ENCODE measurements at regions not wholly inside any gene's neighbourhood (a gene's known extent, or its start where the extent isn't known, plus 50 kb on each side); places are given as distances from the start of the nearest gene placed in this dataset.

- no peak for DNase-seq (ENCODE audit: low read depth, low spot score)
- no peak overlapping the region for H3K9ac ChIP-seq (ENCODE audit: insufficient read length)
- no peaks in the 10 kb centered on the region for H3K9me3 ChIP-seq (ENCODE audit: low read depth, low read length)
- no peak overlapping the region for H3K4me3 ChIP-seq
- H3K27ac ChIP-seq, result peak overlapping the region; percentile 32; the same call in 1 of the 2 replicates
- no peaks in the 10 kb centered on the region for H3K36me3 ChIP-seq (ENCODE audit: insufficient read depth, low read length)
- TF ChIP-seq FOXP2 (optimal IDR thresholded peaks at IDR 0.05; ENCODE audit: control extremely low read depth, extremely low read length, insufficient read depth), result no peak
- no peak for TF ChIP-seq POLR2AphosphoS5 (IDR thresholded peaks at IDR 0.05; ENCODE audit: borderline replicate concordance, low read depth, low read length)
- no peak for TF ChIP-seq EZH2 (IDR thresholded peaks at IDR 0.05)
These were observed 127.0 kb downstream of the CHSY1 start for GRCh38 chr15:101124731-101125451.

- Histone ChIP-seq H3K9ac (ENCODE audit: insufficient read length) (no peak overlapping the region), H3K9me3 (ENCODE audit: low read depth, low read length) (no peaks in the 10 kb centered on the region), H3K27ac (no peak overlapping the region; the same call in 1 of the 2 replicates), H3K4me3 (no peak overlapping the region), H3K36me3 (ENCODE audit: insufficient read depth, low read length) (no peaks in the 10 kb centered on the region)
- no peak for TF ChIP-seq POLR2AphosphoS5 (IDR thresholded peaks at IDR 0.05; ENCODE audit: borderline replicate concordance, low read depth, low read length)
- TF ChIP-seq EZH2 (IDR thresholded peaks at IDR 0.05), result no peak
- no peak for TF ChIP-seq FOXP2 (optimal IDR thresholded peaks at IDR 0.05; ENCODE audit: control extremely low read depth, extremely low read length, insufficient read depth)
- no peak for DNase-seq (ENCODE audit: low read depth, low spot score)
These were observed 128.5 kb downstream of the CHSY1 start for GRCh38 chr15:101123222-101123910.

GRCh38 chr15:101122806-101123205 is 129.0 kb downstream of the CHSY1 start:
- DNase-seq (ENCODE audit: low read depth, low spot score), result no peak
- Histone ChIP-seq H3K9me3 (ENCODE audit: low read depth, low read length) (no peaks in the 10 kb centered on the region), H3K9ac (ENCODE audit: insufficient read length) (no peak overlapping the region), H3K4me3 (no peak overlapping the region), H3K36me3 (ENCODE audit: insufficient read depth, low read length) (no peaks in the 10 kb centered on the region), H3K27ac (no peak overlapping the region)
- TF ChIP-seq FOXP2 (optimal IDR thresholded peaks at IDR 0.05; ENCODE audit: control extremely low read depth, extremely low read length, insufficient read depth) (no peak), POLR2AphosphoS5 (IDR thresholded peaks at IDR 0.05; ENCODE audit: borderline replicate concordance, low read depth, low read length) (no peak), EZH2 (IDR thresholded peaks at IDR 0.05) (no peak)

GRCh38 chr15:101122266-101122665 is 129.6 kb downstream of the CHSY1 start:
- Histone ChIP-seq H3K36me3 (ENCODE audit: insufficient read depth, low read length) (no peaks in the 10 kb centered on the region), H3K4me3 (no peak overlapping the region), H3K9ac (ENCODE audit: insufficient read length) (no peak overlapping the region), H3K9me3 (ENCODE audit: low read depth, low read length) (no peaks in the 10 kb centered on the region), H3K27ac (no peak overlapping the region)
- DNase-seq (ENCODE audit: low read depth, low spot score), result no peak
- TF ChIP-seq FOXP2 (optimal IDR thresholded peaks at IDR 0.05; ENCODE audit: control extremely low read depth, extremely low read length, insufficient read depth), result no peak
- TF ChIP-seq EZH2 (IDR thresholded peaks at IDR 0.05), result no peak
- TF ChIP-seq POLR2AphosphoS5 (IDR thresholded peaks at IDR 0.05; ENCODE audit: borderline replicate concordance, low read depth, low read length), result no peak

GRCh38 chr15:101121511-101122090 is 130.2 kb downstream of the CHSY1 start:
- Histone ChIP-seq H3K9ac (ENCODE audit: insufficient read length) (peak overlapping the region; percentile 55), H3K36me3 (ENCODE audit: insufficient read depth, low read length) (no peaks in the 10 kb centered on the region), H3K9me3 (ENCODE audit: low read depth, low read length) (no peaks in the 10 kb centered on the region), H3K4me3 (no peak overlapping the region), H3K27ac (no peak overlapping the region)
- TF ChIP-seq FOXP2 (optimal IDR thresholded peaks at IDR 0.05; ENCODE audit: control extremely low read depth, extremely low read length, insufficient read depth), result no peak
- no peak for TF ChIP-seq POLR2AphosphoS5 (IDR thresholded peaks at IDR 0.05; ENCODE audit: borderline replicate concordance, low read depth, low read length)
- TF ChIP-seq EZH2 (IDR thresholded peaks at IDR 0.05), result no peak
- DNase-seq (ENCODE audit: low read depth, low spot score), result no peak

GRCh38 chr15:101120987-101121386 is 130.9 kb downstream of the CHSY1 start:
- Histone ChIP-seq H3K36me3 (ENCODE audit: insufficient read depth, low read length) (no peaks in the 10 kb centered on the region), H3K9ac (ENCODE audit: insufficient read length) (no peak overlapping the region), H3K4me3 (no peak overlapping the region), H3K9me3 (ENCODE audit: low read depth, low read length) (no peaks in the 10 kb centered on the region), H3K27ac (no peak overlapping the region)
- DNase-seq (ENCODE audit: low read depth, low spot score), result no peak
- no peak for TF ChIP-seq POLR2AphosphoS5 (IDR thresholded peaks at IDR 0.05; ENCODE audit: borderline replicate concordance, low read depth, low read length)
- TF ChIP-seq FOXP2 (optimal IDR thresholded peaks at IDR 0.05; ENCODE audit: control extremely low read depth, extremely low read length, insufficient read depth), result no peak
- no peak for TF ChIP-seq EZH2 (IDR thresholded peaks at IDR 0.05)

GRCh38 chr15:101120473-101120872 is 131.4 kb downstream of the CHSY1 start:
- no peak overlapping the region for H3K4me3 ChIP-seq
- no peaks in the 10 kb centered on the region for H3K9me3 ChIP-seq (ENCODE audit: low read depth, low read length)
- TF ChIP-seq FOXP2 (optimal IDR thresholded peaks at IDR 0.05; ENCODE audit: control extremely low read depth, extremely low read length, insufficient read depth) (no peak), EZH2 (IDR thresholded peaks at IDR 0.05) (no peak), POLR2AphosphoS5 (IDR thresholded peaks at IDR 0.05; ENCODE audit: borderline replicate concordance, low read depth, low read length) (no peak)
- H3K27ac ChIP-seq, result no peak overlapping the region
- H3K9ac ChIP-seq (ENCODE audit: insufficient read length), result no peak overlapping the region
- no peaks in the 10 kb centered on the region for H3K36me3 ChIP-seq (ENCODE audit: insufficient read depth, low read length)
- no peak for DNase-seq (ENCODE audit: low read depth, low spot score)

Measured in SK-N-MC (cell line).